Fibroblast of the aortic adventitia (primary cell): ENCODE measurements at regions not wholly inside any gene's neighbourhood (a gene's known extent, or its start where the extent isn't known, plus 50 kb on each side); places are given as distances from the start of the nearest gene placed in this dataset.

Experiments used
- DNase-seq: peaks from one replicate; pipeline ENCODE4 v3.0.0-alpha.2; 2010; ENCODE audit warnings: low read depth
- H3K4me3 ChIP-seq: 2 replicates; pipeline ENCODE4 v1.5.1; 2011; ENCODE audit warnings: low read depth, mild to moderate bottlenecking, control low read depth, low read length, moderate library complexity
- TF ChIP-seq, protein P1 (sequence below): IDR thresholded peaks from 2 replicates; pipeline ENCODE4 v1.5.1; 2011; ENCODE audit warnings: mild to moderate bottlenecking, low read length, control low read depth, inconsistent platforms; ENCODE audit not compliant: insufficient read depth

- TF ChIP-seq, protein P1, sequence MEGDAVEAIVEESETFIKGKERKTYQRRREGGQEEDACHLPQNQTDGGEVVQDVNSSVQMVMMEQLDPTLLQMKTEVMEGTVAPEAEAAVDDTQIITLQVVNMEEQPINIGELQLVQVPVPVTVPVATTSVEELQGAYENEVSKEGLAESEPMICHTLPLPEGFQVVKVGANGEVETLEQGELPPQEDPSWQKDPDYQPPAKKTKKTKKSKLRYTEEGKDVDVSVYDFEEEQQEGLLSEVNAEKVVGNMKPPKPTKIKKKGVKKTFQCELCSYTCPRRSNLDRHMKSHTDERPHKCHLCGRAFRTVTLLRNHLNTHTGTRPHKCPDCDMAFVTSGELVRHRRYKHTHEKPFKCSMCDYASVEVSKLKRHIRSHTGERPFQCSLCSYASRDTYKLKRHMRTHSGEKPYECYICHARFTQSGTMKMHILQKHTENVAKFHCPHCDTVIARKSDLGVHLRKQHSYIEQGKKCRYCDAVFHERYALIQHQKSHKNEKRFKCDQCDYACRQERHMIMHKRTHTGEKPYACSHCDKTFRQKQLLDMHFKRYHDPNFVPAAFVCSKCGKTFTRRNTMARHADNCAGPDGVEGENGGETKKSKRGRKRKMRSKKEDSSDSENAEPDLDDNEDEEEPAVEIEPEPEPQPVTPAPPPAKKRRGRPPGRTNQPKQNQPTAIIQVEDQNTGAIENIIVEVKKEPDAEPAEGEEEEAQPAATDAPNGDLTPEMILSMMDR = no peak
- no peak overlapping the region for H3K4me3 ChIP-seq
- no peak for DNase-seq
These were observed 410.2 kb downstream of the ACTL7B start for GRCh38 chr9:108445431-108446071.

GRCh38 chr9:108444400-108445358 lies 411.1 kb downstream of the ACTL7B start:
- TF ChIP-seq, protein P1 = no peak
- peak; percentile 95 for DNase-seq
- peak overlapping the region; percentile 54 for H3K4me3 ChIP-seq

DNA sequence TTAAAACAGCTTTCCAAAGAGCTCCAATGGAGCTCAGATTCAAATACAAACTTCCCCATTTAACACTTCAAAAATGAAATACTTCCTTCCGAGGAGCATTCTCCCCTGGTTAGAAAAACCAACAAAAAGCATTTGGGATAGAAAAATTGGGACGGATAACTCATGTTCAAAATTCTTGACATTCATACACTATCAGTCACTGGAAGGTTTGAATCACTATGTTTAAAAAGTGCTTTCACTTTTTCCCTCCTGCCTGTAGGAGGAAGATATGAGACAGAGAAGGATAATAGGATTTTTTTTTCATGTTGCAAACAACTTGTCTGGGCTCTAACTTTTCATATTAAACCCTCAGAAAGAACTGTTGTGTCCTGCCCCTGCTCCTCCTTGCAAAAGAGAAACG lies 412.0 kb downstream of the ACTL7B start:
- peak overlapping the region; percentile 54 for H3K4me3 ChIP-seq
- DNase-seq = peak; percentile 81
- TF ChIP-seq, protein P1 = peak; percentile 32

DNA sequence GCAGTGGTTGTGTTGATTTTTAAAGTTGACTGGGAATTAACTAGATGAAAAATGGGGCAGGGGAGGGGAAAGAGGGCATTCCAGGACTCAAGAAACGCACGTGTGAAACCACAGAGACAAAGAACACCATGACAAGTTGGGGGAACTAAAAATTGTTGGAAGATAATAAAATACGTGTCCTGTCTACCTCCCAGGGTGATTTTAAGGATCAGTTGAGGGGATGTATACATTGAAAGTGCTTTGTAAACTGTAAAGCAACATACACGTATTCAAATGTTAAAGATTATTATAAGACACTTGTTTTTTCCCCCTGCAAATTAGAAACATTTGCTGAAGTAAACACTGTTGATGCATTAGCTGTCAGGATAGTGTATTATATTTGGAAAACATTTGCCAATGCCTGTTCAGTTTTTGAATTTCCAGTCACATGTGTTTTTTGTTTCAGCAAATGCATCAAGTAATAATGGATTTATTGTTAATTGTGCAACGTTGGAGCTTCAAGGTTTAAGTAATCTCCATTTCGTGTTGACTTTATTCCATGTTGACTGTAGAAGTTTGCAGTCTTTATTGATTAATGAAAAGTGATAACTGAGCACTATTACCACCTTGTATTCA lies 412.7 kb downstream of the ACTL7B start:
- TF ChIP-seq, protein P1 = no peak
- peak overlapping the region; percentile 54 for H3K4me3 ChIP-seq
- peak; percentile 65 for DNase-seq

DNA sequence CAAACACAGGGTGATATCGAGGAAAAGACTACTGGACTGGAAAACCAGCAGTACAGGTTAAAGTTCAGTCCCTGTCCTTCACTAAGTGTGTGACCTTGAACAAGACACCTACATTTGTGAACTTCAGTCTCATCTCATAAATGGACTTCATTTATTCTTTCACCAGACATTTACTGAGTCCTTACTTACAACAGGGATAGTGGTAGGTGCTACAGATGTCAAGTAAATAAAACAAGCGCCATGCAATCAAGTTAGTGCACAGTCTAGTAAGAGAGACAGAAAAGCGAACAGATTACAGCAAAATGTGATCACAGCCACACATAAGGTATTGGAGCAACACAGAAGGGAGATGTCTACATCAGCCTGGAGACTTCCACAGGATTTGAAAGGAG lies 413.2 kb downstream of the ACTL7B start:
- TF ChIP-seq, protein P1 = no peak
- DNase-seq = no peak
- H3K4me3 ChIP-seq = no peak overlapping the region

DNA sequence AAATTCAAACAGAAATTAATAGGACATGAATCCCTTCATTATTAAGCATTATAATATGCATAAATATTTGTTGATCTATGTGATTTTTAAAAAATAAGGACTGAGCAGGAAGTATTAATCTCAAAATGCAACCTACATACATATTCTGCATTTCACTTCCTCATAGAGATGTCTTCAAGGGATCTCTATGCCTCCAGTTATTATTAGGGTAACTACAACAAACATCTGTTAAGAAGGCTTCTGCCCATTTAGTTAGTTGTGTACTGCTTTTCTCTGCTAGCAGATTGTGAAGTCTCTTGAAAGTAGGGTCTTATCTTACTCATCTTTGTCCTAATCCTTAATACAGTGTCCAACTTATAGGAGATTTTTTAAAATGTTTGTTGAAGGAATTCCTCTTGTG lies 414.1 kb downstream of the ACTL7B start:
- no peak for DNase-seq
- TF ChIP-seq, protein P1 = no peak

More for the DNA sequence above, 414.1 kb downstream of the ACTL7B start:
- H3K4me3 ChIP-seq = no peak overlapping the region
